HG03045 (cell line): ENCODE measurements at regions not wholly inside any gene's neighbourhood (a gene's known extent, or its start where the extent isn't known, plus 50 kb on each side); places are given as distances from the start of the nearest gene placed in this dataset.
"Not testable (repeated sequence)": the region's sequence is repeated elsewhere in the genome, so short reads cannot be mapped to it uniquely, and the experiment has no call there.

Source experiments
- ATAC-seq: cut with Tn5 transposase; IDR thresholded peaks from one replicate; pipeline ENCODE4 v1.9.1; 2021; ENCODE audit warnings: mild to moderate bottlenecking, moderate library complexity; ENCODE audit not compliant: unreplicated experiment

DNA sequence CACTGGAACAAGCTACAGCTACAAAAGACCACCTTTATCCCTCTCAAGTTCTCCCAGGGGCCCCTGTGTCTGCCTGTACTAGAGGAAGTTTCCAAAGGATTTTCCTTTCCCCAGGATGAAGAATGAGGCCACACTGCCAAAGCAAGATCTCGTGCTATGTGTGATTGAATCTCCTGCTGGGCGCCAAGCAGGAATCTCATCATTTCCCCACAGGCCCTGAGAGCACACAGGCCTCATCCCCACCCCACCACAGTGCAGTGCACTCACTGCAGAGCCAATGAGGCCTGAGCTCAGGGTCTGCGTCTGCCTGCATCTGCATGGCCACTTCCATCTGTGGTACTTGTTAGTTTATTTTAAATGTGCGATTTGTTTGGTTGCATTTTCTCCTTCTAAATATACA, 387.4 kb upstream of the ASIC2 start:
- ATAC-seq, result no peak

DNA sequence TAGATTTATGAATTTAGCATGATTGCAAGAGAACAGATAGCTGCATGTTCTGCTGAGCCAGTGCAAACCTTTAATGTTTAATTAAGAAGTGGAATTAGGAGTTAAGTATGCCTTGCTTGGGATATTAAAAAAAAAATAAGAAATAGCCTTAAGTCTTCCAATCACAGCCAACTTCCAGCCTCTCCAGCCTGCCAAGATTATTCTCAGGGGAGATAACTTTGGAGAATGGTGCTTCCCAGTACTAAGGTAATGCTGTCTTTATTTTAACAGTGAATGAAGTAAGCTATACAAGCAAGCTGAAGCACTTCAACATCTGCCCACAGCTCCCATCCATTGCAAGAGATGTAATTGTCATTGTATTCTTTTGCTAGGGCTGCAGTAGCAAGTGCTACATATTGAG, 389.5 kb upstream of the ASIC2 start:
- no peak for ATAC-seq

DNA sequence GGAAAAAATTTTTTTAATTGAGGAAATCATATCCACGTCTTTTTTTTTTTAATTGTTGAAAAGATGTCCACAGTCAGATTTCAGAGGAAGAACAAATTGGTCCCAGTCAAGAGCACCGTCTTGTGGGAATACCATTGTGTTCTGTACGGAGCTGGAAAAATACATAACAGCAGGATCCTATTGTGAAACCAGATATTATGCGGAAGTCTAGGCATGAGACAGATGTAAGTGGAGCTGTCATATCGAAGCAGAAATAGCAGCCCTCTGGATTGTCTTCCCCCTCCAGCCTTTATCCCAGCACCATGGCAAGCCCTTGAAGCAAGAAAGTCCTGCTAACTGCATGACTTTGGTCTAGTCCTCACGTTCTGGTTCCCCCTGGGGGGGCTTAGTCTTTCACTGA, 391.6 kb upstream of the ASIC2 start:
- no peak for ATAC-seq

DNA sequence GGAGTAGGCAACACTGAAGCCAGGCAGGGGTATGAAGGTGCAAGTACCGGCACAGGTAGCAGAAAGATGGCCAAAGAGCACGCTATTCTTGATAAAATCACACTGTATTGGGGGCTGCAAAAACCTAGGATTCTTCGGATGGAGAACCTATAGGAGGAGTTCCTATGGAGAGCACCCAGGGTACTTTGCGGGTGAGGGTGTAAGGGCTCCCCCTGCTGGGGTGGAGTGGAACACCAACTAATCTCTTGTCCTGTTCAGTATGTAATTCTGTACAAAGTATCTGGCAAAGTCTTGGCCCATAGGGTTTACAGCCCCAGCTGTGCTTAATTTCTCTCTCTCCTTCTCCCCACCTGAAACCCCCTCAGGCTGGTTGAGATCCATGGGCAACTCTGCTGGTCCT, 393.1 kb upstream of the ASIC2 start:
- ATAC-seq, result no peak

DNA sequence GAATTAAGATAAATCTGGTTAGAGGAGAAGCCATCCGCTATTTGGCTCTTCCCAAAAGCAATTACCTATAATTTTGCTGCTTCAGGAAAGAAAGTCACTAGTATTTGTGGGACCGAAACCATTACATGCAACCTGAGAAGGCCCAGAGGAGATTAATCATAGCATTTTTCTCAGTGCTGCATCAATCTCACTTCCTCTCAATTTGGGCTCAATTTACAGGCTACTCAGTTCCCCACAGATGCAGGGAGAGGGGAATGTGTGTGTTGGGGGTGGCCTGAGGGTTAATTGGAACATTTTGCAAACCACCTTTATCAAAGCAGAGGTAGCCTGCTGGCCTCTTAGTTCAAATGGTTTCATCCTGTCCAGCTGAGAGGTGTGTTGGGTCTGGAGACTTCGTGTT, 394.7 kb upstream of the ASIC2 start:
- no peak for ATAC-seq

DNA sequence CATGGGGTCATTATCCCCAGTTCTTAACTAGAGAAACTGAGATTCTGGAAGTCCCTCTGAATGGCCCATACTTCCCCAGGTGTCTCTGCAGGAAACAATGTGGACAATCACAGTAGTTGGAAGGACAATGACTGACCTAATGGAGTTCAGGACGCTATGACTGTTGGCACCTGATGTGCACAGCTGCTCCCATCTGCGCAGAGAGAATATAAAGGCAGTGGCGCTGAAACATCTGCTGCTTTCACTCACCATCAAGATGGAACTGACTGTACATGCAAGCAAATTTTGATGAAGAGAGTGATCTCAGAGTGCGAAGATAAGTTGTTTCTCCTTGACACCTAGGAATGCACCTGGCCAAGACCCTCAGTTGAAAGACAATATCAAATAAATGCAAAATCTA, 395.7 kb upstream of the ASIC2 start:
- no peak for ATAC-seq

DNA sequence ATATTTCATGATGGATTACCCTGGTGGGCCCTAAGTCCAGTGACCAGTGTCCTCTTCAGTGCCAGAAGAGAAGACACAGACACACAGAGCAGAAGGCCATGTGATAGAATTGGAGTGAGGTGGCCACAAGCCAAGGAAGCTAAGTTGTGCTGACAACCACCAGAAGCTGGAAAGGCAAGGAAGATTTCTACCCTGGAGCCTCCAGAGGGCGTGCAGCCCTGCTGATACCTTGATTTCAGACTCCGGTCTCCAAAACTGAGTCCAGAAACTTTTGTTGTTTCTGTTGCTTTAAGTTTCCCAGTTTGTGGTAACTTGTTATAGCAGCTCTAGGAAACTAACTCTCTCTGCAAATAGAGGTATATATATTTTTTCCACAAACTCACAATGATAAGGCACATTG, 396.6 kb upstream of the ASIC2 start:
- ATAC-seq, result no peak

DNA sequence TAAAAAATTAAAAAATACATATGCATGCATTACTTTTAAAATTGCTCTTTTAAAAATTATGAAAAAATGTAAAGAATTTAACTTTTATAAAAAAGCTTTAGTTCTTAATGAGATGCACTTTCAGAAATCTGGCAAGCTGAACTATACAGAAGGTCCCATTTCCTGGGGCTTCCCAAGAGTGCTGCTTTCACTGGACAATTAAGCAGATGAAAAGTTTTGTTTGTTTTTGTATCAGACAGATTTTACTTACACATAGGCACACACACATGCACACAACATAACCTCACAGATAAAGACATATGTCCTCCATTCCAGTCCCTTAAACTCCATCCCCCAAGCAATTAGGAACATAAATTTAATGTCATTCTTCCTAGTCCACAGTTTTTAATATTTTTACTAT, 402.3 kb upstream of the ASIC2 start:
- ATAC-seq, result no peak

DNA sequence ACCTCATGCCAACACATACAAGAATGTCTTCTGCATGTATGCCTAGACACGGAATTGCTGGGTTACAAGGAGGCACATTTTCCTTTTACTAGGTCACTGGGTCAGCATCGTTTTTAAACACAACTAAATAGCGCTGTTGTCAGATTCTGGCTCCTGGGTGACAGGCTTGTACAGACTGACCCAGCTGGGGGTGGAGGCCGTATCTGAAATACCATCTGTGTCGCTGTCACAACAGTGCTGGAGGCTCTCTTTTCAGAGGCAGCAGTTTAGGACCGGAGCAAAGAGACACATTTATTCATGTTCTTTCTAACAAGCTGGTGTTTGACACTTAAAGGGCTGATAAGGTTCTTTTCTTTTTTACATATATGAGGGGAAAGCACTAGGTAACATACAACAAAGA, 403.0 kb upstream of the ASIC2 start:
- no peak for ATAC-seq

DNA sequence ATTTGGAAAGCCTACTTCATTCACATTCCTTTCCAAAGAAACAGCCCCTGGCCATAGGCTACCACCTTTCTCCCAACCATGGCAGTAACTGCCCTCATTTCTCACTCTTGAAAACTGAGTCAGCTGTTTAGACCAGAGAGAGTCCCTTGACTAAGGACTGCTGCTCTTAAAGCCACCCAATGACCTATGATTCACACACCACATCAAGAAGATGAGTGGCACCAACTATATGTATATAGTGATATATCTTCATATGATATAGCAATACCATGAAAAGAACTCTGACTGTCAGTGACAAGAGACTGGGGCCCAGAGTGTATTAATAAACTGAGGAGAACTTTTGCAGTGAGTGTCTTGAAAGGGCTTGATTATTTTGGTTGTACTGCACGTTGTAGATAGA, 404.5 kb upstream of the ASIC2 start:
- no peak for ATAC-seq

DNA sequence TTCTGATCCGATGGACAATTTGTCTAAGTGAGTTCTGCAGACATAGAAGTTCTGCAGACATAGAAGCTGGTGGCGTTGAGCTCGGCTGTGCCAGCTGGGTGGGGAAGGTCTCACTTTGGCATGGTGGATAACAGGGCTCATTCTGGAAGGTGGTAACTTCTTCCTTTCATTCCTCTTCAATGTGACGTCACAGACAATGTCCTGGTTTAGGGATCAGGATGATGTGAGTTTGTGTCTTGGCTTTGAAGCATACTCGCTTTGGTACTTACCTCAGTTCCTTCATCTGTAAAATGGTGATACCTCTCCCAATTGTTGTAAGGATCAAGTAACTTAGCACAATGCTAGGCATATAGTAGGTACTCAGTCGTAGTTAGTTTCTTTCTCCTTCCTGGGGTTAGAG, 408.8 kb upstream of the ASIC2 start:
- no peak for ATAC-seq

DNA sequence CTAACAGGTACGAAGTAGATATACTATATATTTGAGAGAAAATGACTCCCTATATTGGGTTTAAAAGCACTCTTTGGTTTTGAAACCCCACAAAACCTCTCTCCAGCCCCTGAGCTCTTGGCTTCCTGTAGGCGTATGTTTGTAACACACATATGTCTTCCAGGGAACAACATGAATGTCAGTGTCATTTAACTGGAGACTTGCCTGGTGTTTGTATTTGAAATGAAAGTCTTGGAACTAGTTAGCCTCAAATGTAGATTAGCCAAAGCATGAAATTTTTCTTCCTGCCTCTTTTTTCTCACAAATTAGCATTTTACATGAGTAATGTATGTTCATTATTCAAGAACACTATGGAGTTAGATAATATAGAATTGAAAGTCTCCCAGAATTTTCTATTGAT, 411.8 kb upstream of the ASIC2 start:
- no peak for ATAC-seq

DNA sequence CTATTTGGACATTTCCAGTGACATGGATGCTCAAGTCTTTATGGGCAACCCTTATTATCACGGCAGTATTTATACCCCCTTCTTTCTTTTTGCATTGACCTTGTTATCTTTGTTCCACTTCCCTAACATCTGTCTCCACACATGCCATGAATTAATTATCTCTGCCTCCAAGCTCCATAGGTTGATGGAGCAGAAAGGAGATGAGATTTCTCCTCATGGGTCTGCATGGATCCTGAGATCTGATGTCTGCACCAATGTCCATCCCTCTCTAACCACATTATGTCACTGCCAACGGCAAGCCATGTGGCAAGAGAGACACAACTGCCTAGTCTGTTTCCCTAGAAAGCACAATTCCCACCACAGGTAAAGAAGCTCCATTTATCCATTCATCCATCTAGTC, 416.8 kb upstream of the ASIC2 start:
- no peak for ATAC-seq

DNA sequence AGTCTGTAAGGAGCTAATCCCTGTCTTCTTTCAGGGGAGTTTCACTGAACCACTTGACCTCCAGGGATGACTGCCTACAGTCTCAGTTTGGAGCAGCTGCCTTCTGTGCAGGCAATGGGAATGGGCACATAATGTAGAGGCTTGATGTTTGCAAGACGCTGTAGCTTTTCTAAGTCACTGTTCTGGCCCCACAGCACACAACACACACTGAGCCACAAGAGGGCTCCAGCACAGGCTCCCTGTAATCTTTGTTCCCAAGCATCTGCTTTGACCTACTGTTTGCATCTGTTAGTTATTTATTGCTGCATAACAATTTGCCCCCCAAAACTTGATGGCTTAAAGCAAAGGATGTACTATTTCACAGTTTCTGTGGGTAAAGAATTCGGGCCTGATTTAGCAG, 419.0 kb upstream of the ASIC2 start:
- ATAC-seq, result no peak

DNA sequence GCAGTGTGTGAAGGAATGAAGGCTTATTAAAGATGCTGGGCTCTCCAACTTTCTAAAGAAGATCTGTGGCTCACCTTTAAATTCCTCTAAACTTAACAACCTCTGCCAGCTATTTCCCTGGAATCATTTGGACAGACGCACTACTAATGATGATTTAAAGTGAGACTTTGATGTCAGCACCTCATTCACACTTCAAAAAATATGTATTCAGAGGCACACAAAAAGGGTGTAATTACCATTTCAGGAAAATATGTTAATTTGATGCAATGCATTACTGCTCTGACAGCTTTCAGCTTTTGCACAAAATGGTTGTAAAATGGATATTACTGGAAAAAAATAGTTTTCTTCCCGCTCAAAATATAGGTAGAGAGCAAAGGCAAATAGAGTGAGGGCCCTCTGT, 423.9 kb upstream of the ASIC2 start:
- ATAC-seq, result no peak

DNA sequence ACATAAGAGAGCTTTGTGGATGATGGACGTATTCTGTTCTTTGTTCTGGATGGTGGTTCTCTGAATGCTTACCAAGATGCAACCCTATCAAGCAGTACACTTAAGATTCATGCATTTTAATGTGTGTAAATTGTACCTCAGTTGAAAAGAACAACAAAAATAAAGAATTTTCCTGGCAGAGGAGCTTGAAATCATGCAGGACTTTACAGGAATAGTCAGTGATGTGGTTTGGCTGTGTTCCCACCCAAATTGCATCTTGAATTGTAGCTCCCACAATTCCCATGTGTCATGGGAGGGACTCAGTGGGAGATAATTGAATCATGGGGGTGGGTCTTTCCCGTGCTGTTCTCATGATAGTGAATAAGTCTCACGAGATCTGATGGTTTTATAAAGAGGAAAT, 430.6 kb upstream of the ASIC2 start:
- ATAC-seq, result not testable (repeated sequence)

DNA sequence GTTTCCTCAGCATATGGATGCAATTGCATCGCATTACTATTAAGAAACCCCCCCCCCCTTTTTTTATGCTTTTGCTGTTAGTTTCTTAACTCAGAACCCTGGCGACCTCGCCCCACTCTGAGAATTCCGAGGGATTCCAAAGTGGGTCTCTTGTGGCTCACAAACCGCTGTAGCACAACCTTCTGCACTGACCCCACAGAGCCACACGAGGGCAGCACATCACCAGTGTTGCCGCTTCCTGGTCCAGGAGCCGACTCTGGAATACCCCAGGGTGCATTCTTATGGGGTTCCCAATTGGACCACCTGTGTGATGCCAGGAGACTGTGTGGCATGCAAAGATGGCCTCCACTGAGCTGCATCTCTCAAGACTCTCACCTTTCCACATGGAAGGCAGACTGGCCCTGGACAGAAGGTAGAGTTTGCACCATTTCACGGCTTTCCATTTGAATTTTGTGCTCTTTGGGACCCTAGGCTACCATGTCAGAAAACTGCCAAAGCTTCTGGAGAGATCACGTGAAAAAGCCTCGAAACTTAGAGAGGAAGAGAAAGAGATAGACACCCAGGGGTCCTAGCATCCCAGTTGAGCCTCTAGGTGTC, 432.7 kb upstream of the ASIC2 start:
- ATAC-seq, result no peak

DNA sequence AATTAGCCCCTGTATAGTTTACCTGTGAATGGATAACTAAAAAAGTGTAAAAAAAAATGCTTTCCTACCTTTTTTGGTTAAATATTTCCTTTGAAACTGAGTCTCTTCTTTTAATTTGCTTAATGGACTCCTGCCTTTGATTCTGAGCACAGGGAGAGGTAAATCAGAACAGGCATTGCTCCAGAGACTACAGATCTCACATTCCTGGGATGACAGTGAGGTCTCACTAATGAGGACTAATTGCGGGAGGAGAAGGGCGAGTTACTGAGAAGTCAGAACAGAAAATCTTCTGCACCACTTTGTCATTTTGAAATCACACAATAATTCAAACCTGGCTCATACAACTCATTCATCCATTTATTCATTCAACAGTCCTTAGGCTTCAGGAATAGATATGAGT, 437.0 kb upstream of the ASIC2 start:
- no peak for ATAC-seq

DNA sequence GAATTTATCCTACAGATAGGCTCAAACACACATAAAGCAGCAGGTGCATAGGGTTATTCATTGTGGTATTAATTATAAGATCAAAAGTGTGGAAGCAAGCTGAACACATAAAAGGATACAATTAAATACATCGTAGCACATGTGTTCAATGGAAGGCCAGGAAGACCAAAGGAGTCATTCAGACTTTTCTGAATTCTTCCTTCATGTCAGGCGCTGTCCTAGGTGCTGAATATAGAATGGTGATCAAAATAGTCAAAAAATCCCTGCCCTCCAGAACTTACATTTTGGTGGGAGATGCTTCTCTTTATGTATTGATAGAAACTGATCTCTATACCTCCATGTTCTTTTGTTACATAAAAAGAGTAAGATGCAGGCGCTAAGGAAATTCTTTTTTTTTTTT, 439.0 kb upstream of the ASIC2 start:
- ATAC-seq, result no peak

DNA sequence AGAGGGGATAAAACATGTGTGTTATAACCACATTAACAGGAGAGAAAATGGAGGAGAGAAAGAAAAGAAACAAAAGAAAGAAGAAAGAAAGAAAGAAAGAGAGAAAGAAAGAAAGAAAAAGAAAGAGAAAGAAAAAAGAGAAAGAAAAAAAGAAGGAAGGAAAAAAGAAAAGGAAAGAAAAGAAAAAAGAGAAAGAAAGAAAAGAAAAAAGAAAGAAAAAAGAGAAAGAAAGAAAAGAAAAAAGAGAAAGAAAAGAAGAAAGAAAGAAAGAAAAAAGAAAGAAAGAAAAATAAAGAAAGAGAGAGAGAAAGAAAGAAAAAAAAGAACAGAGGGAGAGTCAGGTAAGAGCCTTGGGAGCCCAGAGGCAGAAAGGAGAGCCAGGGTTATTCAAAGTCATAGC, 446.6 kb upstream of the ASIC2 start:
- ATAC-seq, result no peak

DNA sequence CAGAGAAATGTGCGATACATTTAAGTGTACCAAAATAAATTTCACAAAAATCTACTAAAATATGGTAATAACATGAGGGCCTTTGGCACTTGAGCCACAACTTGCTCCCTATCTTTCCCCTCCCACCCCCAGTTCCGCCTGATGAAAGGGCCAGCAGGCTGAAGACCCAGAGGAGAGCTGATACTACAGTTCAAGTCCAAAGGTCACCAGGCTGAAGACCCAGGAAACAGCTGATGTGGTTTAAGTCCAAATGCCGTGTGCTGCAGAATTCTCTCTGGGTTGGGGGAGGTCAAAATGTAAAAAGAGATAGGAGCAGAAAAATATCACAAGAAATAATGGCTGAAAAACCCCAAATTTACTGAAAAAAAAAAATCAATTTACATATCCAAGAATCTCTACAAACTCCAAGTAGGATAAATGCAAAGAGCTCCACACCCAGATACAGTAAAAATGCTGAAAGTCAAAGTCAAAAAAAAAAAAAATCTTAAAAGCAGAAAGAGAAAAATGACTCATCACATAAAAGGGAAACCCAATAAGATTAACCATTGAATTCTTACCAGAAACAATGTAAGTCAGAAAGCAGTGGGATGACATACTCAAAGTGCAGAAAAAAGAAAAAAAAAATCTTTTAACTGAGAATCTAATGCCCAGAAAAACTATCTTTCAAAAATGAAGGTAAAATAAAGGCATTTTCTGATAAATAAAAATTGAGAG, 452.1 kb upstream of the ASIC2 start:
- ATAC-seq, result no peak

DNA sequence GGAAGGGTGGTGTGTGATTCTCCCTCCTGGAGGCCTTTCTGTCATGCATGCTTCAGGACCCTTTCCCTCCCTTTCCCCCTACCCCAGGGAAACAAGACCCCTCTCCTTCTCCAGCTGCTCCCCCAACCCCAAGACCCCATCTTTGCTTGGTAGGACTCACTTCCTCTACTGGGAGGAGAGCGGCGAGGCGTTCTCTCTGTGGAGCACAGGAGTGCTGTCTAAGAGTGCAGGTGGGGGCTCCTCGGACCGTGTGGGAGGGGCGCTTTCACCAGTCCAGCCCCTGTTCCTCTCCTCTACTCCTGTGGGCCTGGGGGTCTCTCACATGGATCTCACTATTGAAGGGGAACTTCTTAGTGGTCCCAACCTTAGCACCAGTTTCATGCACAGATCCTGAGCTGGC, 456.1 kb upstream of the ASIC2 start:
- ATAC-seq, result no peak
